ENCODE measurements at regions not wholly inside any gene's neighbourhood (a gene's known extent, or its start where the extent isn't known, plus 50 kb on each side); places are given as distances from the start of the nearest gene placed in this dataset.

DNA sequence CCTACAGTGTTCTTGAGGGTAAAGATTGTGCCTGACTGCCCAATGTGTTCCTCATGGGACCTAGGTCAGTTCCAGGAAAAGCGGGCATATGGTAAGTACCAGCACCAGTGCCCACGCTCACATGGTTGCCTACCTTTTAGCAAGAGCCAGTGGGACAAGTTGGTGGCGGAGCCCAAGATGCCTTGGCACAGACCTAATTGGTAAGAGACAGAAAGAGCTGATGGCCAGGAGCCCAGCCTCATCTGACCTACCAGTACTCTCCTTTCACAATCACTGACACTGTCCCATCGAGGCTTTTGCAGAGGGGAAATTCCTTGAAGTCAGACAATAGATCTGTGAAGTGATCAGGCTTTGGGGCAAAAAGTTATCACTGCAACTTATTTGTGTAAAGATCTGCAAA is 98.4 kb upstream of the BCL6 start:
- intact Hi-C loops (cut with DNase I), result no loop called here
- ATAC-seq (ENCODE audit: low FRiP score), result no peak
- Histone ChIP-seq H3K36me3 (ENCODE audit: control insufficient read depth in 1 of 2, insufficient read depth in 2 of 2, low read length in 1 of 2) (no peaks in the 10 kb centered on the region), H3K27me3 (ENCODE audit: control insufficient read depth in 1 of 2, insufficient read depth in 2 of 2, low read length in 1 of 2) (no peaks in the 10 kb centered on the region), H3K4me3 (ENCODE audit: low read length in 2 of 2) (no peak overlapping the region), H3K27ac (ENCODE audit: low read depth in 1 of 2, low read length in 2 of 2) (no peak overlapping the region), H3K4me1 (ENCODE audit: control insufficient read depth in 1 of 2, insufficient read depth in 2 of 2, low read length in 2 of 2) (no peaks in the 10 kb centered on the region), H3K9me3 (ENCODE audit: control insufficient read depth, low read length) (no peaks in the 10 kb centered on the region)
- no peak for DNase-seq
- WGBS, 2 donors, result 90 to 94% methylated on average over 4 of the region's 4 CpGs

GRCh38 chr3:187844708-187845107 is 99.4 kb upstream of the BCL6 start:
- H3K36me3 ChIP-seq (ENCODE audit: control insufficient read depth in 1 of 2, insufficient read depth in 2 of 2, low read length in 1 of 2), result no peaks in the 10 kb centered on the region
- no peaks in the 10 kb centered on the region for H3K4me1 ChIP-seq (ENCODE audit: control insufficient read depth in 1 of 2, insufficient read depth in 2 of 2, low read length in 2 of 2)
- ATAC-seq (ENCODE audit: low FRiP score) (no peak), DNase-seq (no peak)
- 35 to 37% methylated on average over 6 of the region's 6 CpGs for WGBS, 2 donors
- H3K9me3 ChIP-seq (ENCODE audit: control insufficient read depth, low read length), result peaks cover 2% of the 10 kb centered on the region
- no peak overlapping the region for H3K4me3 ChIP-seq (ENCODE audit: low read length in 2 of 2)
- no peak overlapping the region for H3K27ac ChIP-seq (ENCODE audit: low read depth in 1 of 2, low read length in 2 of 2)
- H3K27me3 ChIP-seq (ENCODE audit: control insufficient read depth in 1 of 2, insufficient read depth in 2 of 2, low read length in 1 of 2), result no peaks in the 10 kb centered on the region
- intact Hi-C loops (cut with DNase I), result no loop called here

DNA sequence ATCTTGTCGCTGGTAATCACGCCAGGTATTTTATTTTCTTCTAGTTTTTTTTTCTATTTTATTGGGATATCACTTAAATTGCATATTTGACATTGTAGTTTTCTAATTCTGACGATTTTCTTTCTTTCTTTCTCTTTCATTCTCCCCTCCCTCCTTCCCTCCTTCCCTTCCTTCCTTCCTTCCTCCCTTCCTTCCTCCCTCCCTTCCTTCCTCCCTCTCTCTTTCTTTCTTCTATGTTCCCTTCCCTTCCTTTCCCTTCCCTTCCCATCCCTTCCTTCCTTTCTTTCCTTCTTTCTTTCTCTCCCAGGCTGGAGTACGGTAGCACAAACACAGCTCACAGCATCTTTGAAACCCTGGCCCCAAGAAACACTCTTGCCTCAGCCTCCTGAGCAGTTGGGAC is 100.6 kb upstream of the BCL6 start:
- H3K4me3 ChIP-seq (ENCODE audit: low read length in 2 of 2), result no peak overlapping the region
- no peak overlapping the region for H3K27ac ChIP-seq (ENCODE audit: low read depth in 1 of 2, low read length in 2 of 2)
- no peaks in the 10 kb centered on the region for H3K27me3 ChIP-seq (ENCODE audit: control insufficient read depth in 1 of 2, insufficient read depth in 2 of 2, low read length in 1 of 2)
- DNase-seq (no peak), ATAC-seq (ENCODE audit: low FRiP score) (no peak)
- no peaks in the 10 kb centered on the region for H3K4me1 ChIP-seq (ENCODE audit: control insufficient read depth in 1 of 2, insufficient read depth in 2 of 2, low read length in 2 of 2)
- H3K36me3 ChIP-seq (ENCODE audit: control insufficient read depth in 1 of 2, insufficient read depth in 2 of 2, low read length in 1 of 2), result no peaks in the 10 kb centered on the region
- 86 to 87% methylated on average over 4 of the region's 4 CpGs for WGBS, 2 donors
- intact Hi-C loops (cut with DNase I), result no loop called here
- peaks cover 2% of the 10 kb centered on the region for H3K9me3 ChIP-seq (ENCODE audit: control insufficient read depth, low read length)

- peaks cover 2% of the 10 kb centered on the region for H3K9me3 ChIP-seq (ENCODE audit: control insufficient read depth, low read length)
- intact Hi-C loops (cut with DNase I), result no loop called here
- 97% methylated on average over 1 of the region's 1 CpG for WGBS, 2 donors
- no peaks in the 10 kb centered on the region for H3K27me3 ChIP-seq (ENCODE audit: control insufficient read depth in 1 of 2, insufficient read depth in 2 of 2, low read length in 1 of 2)
- no peak overlapping the region for H3K4me3 ChIP-seq (ENCODE audit: low read length in 2 of 2)
- H3K27ac ChIP-seq (ENCODE audit: low read depth in 1 of 2, low read length in 2 of 2), result no peak overlapping the region
- H3K36me3 ChIP-seq (ENCODE audit: control insufficient read depth in 1 of 2, insufficient read depth in 2 of 2, low read length in 1 of 2), result no peaks in the 10 kb centered on the region
- ATAC-seq (ENCODE audit: low FRiP score) (no peak), DNase-seq (no peak)
- H3K4me1 ChIP-seq (ENCODE audit: control insufficient read depth in 1 of 2, insufficient read depth in 2 of 2, low read length in 2 of 2), result no peaks in the 10 kb centered on the region
Observed at GRCh38 chr3:187848401-187848800, 103.1 kb upstream of the BCL6 start.

GRCh38 chr3:187849016-187849654 is 103.9 kb upstream of the BCL6 start:
- Histone ChIP-seq H3K4me3 (ENCODE audit: low read length in 2 of 2) (no peak overlapping the region), H3K27ac (ENCODE audit: low read depth in 1 of 2, low read length in 2 of 2) (no peak overlapping the region), H3K36me3 (ENCODE audit: control insufficient read depth in 1 of 2, insufficient read depth in 2 of 2, low read length in 1 of 2) (no peaks in the 10 kb centered on the region), H3K27me3 (ENCODE audit: control insufficient read depth in 1 of 2, insufficient read depth in 2 of 2, low read length in 1 of 2) (no peaks in the 10 kb centered on the region), H3K4me1 (ENCODE audit: control insufficient read depth in 1 of 2, insufficient read depth in 2 of 2, low read length in 2 of 2) (no peaks in the 10 kb centered on the region), H3K9me3 (ENCODE audit: control insufficient read depth, low read length) (peaks cover 2% of the 10 kb centered on the region)
- intact Hi-C loops (cut with DNase I), result no loop called here
- DNase-seq (no peak), ATAC-seq (ENCODE audit: low FRiP score) (no peak)
- 88 to 89% methylated on average over 6 of the region's 6 CpGs for WGBS, 2 donors

- Histone ChIP-seq H3K27me3 (ENCODE audit: control insufficient read depth in 1 of 2, insufficient read depth in 2 of 2, low read length in 1 of 2) (no peaks in the 10 kb centered on the region), H3K27ac (ENCODE audit: low read depth in 1 of 2, low read length in 2 of 2) (no peak overlapping the region), H3K4me1 (ENCODE audit: control insufficient read depth in 1 of 2, insufficient read depth in 2 of 2, low read length in 2 of 2) (no peaks in the 10 kb centered on the region), H3K36me3 (ENCODE audit: control insufficient read depth in 1 of 2, insufficient read depth in 2 of 2, low read length in 1 of 2) (no peaks in the 10 kb centered on the region), H3K9me3 (ENCODE audit: control insufficient read depth, low read length) (peaks cover 2% of the 10 kb centered on the region), H3K4me3 (ENCODE audit: low read length in 2 of 2) (no peak overlapping the region)
- 85 to 87% methylated on average over 4 of the region's 4 CpGs for WGBS, 2 donors
- intact Hi-C loops (cut with DNase I), result no loop called here
- DNase-seq, result no peak
- ATAC-seq (ENCODE audit: low FRiP score), result no peak
Observed at GRCh38 chr3:187850258-187850921, 105.1 kb upstream of the BCL6 start.

- intact Hi-C loops (cut with DNase I), result no loop called here
- 84 to 87% methylated on average over 5 of the region's 5 CpGs for WGBS, 2 donors
- Histone ChIP-seq H3K4me3 (ENCODE audit: low read length in 2 of 2) (no peak overlapping the region), H3K27me3 (ENCODE audit: control insufficient read depth in 1 of 2, insufficient read depth in 2 of 2, low read length in 1 of 2) (no peaks in the 10 kb centered on the region), H3K4me1 (ENCODE audit: control insufficient read depth in 1 of 2, insufficient read depth in 2 of 2, low read length in 2 of 2) (no peaks in the 10 kb centered on the region), H3K9me3 (ENCODE audit: control insufficient read depth, low read length) (peaks cover 2% of the 10 kb centered on the region), H3K36me3 (ENCODE audit: control insufficient read depth in 1 of 2, insufficient read depth in 2 of 2, low read length in 1 of 2) (no peaks in the 10 kb centered on the region), H3K27ac (ENCODE audit: low read depth in 1 of 2, low read length in 2 of 2) (no peak overlapping the region)
- DNase-seq, result no peak
- ATAC-seq (ENCODE audit: low FRiP score), result no peak
Observed at GRCh38 chr3:187852842-187853730, 107.8 kb upstream of the BCL6 start.

GRCh38 chr3:187855131-187855530 is 109.9 kb upstream of the BCL6 start:
- no peak overlapping the region for H3K27ac ChIP-seq (ENCODE audit: low read depth in 1 of 2, low read length in 2 of 2)
- no peaks in the 10 kb centered on the region for H3K4me1 ChIP-seq (ENCODE audit: control insufficient read depth in 1 of 2, insufficient read depth in 2 of 2, low read length in 2 of 2)
- DNase-seq (no peak), ATAC-seq (ENCODE audit: low FRiP score) (no peak)
- H3K27me3 ChIP-seq (ENCODE audit: control insufficient read depth in 1 of 2, insufficient read depth in 2 of 2, low read length in 1 of 2), result no peaks in the 10 kb centered on the region
- no peaks in the 10 kb centered on the region for H3K36me3 ChIP-seq (ENCODE audit: control insufficient read depth in 1 of 2, insufficient read depth in 2 of 2, low read length in 1 of 2)
- H3K4me3 ChIP-seq (ENCODE audit: low read length in 2 of 2), result no peak overlapping the region
- no peaks in the 10 kb centered on the region for H3K9me3 ChIP-seq (ENCODE audit: control insufficient read depth, low read length)
- intact Hi-C loops (cut with DNase I), result no loop called here
- 91 to 95% methylated on average over 2 of the region's 2 CpGs for WGBS, 2 donors

Measured in aorta (tissue), 5 donors.